Fibroblast of villous mesenchyme (primary cell): ENCODE measurements at regions not wholly inside any gene's neighbourhood (a gene's known extent, or its start where the extent isn't known, plus 50 kb on each side); places are given as distances from the start of the nearest gene placed in this dataset.

Experiments used
- DNase-seq: peaks from one replicate; pipeline ENCODE4 v3.0.0-alpha.2; 2010; ENCODE audit warnings: low read depth
- H3K4me3 ChIP-seq: 2 replicates; pipeline ENCODE4 v1.5.1; 2011; ENCODE audit warnings: low read depth, mild to moderate bottlenecking, low read length
- TF ChIP-seq, protein P1 (sequence below): IDR thresholded peaks from 2 replicates; pipeline ENCODE4 v1.5.1; 2012; ENCODE audit warnings: low read depth, mild to moderate bottlenecking, low read length; ENCODE audit not compliant: insufficient read depth

DNA sequence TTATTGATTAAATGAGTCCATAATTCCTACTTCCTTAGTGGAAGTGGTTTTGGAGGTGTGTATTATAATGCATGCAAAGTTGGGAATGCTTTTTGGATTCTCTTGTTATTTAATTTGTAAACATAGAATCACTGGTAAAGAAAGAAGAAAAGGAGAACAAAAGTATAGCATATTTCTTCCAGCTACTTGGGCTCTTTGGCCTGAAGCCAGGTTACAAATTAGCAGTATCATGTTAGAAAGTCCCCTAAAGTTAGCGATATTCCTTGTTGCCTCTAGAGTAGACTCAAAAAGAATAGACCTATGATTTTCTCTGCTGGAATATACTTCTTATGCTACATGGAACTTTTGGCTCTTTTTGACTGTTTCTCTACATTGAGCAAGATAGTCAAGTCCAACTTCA lies 60.6 kb upstream of the CD28 start:
- TF ChIP-seq, protein P1, sequence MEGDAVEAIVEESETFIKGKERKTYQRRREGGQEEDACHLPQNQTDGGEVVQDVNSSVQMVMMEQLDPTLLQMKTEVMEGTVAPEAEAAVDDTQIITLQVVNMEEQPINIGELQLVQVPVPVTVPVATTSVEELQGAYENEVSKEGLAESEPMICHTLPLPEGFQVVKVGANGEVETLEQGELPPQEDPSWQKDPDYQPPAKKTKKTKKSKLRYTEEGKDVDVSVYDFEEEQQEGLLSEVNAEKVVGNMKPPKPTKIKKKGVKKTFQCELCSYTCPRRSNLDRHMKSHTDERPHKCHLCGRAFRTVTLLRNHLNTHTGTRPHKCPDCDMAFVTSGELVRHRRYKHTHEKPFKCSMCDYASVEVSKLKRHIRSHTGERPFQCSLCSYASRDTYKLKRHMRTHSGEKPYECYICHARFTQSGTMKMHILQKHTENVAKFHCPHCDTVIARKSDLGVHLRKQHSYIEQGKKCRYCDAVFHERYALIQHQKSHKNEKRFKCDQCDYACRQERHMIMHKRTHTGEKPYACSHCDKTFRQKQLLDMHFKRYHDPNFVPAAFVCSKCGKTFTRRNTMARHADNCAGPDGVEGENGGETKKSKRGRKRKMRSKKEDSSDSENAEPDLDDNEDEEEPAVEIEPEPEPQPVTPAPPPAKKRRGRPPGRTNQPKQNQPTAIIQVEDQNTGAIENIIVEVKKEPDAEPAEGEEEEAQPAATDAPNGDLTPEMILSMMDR = no peak
- H3K4me3 ChIP-seq = no peak overlapping the region
- DNase-seq = no peak

DNA sequence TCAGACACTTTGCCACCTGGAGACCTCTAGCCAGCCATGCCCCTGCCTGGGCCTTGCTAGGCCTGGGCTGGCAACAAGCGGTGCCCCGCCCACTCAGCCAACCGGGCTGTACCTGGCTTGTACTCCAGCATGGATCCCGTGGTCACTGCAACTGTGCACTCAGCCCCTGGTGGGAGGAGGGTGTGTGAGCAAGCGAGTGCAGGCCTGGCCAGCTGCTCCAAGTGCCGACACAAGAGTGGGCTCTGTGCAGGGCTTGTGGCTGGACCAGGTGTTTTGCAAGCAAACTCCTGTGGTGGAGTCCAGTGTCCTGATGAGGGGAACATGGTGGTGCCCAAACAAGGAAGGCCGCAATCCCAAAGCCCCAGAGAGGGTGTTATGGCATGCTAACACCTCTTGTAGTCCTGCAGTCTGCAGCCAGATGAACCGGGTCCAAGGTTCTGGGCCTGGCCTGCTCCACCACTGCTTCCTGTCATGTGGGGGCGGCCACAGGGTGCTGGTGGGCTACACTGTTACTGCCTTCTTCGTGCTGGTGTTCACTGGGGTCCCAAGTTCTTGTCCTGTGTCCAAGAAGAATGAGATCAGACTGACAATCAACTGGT lies 60.1 kb upstream of the CD28 start:
- TF ChIP-seq, protein P1 = no peak
- no peak overlapping the region for H3K4me3 ChIP-seq
- no peak for DNase-seq

DNA sequence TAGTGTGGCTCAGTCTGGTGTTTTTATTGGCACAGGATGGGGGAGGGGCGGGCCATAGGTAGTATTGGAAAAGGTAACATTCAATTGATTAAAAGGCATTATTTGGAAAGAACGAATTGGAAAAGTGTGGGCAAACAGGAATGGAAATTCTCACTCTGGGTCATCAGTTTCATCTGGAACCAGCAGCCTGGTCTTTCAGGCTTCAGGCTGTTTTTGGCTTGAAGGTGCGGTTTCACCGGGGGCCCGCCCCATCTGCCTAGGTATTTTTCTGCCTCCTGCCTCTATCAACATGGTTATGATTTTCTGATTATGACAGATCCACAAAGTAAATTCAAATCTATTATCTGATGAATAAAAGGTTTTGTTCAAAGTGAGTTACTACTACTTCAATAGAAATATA lies 59.5 kb upstream of the CD28 start:
- DNase-seq = no peak
- no peak overlapping the region for H3K4me3 ChIP-seq
- TF ChIP-seq, protein P1 = no peak

- H3K4me3 ChIP-seq = no peak overlapping the region
- no peak for DNase-seq
- TF ChIP-seq, protein P1 = no peak
Observed at GRCh38 chr2:203647579-203647978, 58.9 kb upstream of the CD28 start.

DNA sequence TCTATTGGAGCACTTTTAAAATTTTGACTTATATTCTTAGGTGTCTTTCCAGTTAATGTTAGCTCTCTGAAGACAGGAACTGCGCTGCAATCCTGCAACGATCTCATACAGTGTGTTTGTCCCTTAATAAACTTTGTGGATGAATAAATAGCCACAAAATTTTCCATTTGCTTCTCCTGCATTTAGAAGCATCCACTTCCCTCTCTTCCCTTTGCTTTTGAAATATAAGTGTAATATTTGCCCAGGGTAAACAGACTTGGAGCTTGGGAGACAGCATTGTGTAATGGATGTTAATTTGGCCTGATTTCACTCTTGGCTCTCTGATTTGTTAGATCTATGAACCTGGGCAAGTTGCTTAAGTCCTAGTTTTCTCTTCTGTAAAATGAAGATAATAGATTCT lies 58.2 kb upstream of the CD28 start:
- TF ChIP-seq, protein P1 = no peak
- DNase-seq = peak; percentile 18
- no peak overlapping the region for H3K4me3 ChIP-seq

- no peak for DNase-seq
- H3K4me3 ChIP-seq = no peak overlapping the region
- TF ChIP-seq, protein P1 = no peak
Observed at GRCh38 chr2:203649176-203649814, 57.1 kb upstream of the CD28 start.
